ENCODE measurements at regions not wholly inside any gene's neighbourhood (a gene's known extent, or its start where the extent isn't known, plus 50 kb on each side); places are given as distances from the start of the nearest gene placed in this dataset.

GRCh38 chr2:180559038-180559437, 421.4 kb upstream of the UBE2E3 start:
- Histone ChIP-seq H3K4me1 (ENCODE audit: control insufficient read depth, insufficient read depth, low read length) (no peaks in the 10 kb centered on the region), H3K36me3 (ENCODE audit: control insufficient read depth, insufficient read depth, low read length) (no peaks in the 10 kb centered on the region), H3K27ac (ENCODE audit: low read length) (no peak overlapping the region), H3K9me3 (ENCODE audit: control insufficient read depth, insufficient read depth, low read depth, low read length) (no peaks in the 10 kb centered on the region), H3K4me3 (ENCODE audit: low read depth in 2 of 2, low read length in 2 of 2) (no peak overlapping the region), H3K27me3 (ENCODE audit: control insufficient read depth, insufficient read depth, low read length) (no peaks in the 10 kb centered on the region)
- no TSS peak for BruUV-seq (replicated peaks)
- DNase-seq (ENCODE audit: low read depth, low spot score) = no peak
- no peak for TF ChIP-seq REST (IDR thresholded peaks at IDR 0.05; ENCODE audit: insufficient read depth in 1 of 2, low read depth in 2 of 2, low read length in 1 of 2)
- TF ChIP-seq POLR2AphosphoS5 (IDR thresholded peaks at IDR 0.05; ENCODE audit: low read depth, low read length) = no peak
- no peak for TF ChIP-seq TCF7L2 (IDR thresholded peaks at IDR 0.05; ENCODE audit: low read depth, low read length)
- ChIA-PET POLR2A (no interaction called here), CTCF (no interaction called here)
- in situ Hi-C loops (cut with HindIII; ENCODE audit: low pct_unique_long_range_greater_than_20kb, low sequenced_read_pairs) = no loop called here
- intact Hi-C loops (cut with micrococcal nuclease; ENCODE audit: unreplicated experiment) = no loop called here
- ATAC-seq = no peak

- Histone ChIP-seq H3K36me3 (ENCODE audit: control insufficient read depth, insufficient read depth, low read length) (no peaks in the 10 kb centered on the region), H3K9me3 (ENCODE audit: control insufficient read depth, insufficient read depth, low read depth, low read length) (no peaks in the 10 kb centered on the region), H3K4me1 (ENCODE audit: control insufficient read depth, insufficient read depth, low read length) (no peaks in the 10 kb centered on the region), H3K27me3 (ENCODE audit: control insufficient read depth, insufficient read depth, low read length) (no peaks in the 10 kb centered on the region), H3K27ac (ENCODE audit: low read length) (no peak overlapping the region), H3K4me3 (ENCODE audit: low read depth in 2 of 2, low read length in 2 of 2) (no peak overlapping the region)
- in situ Hi-C loops (cut with HindIII; ENCODE audit: low pct_unique_long_range_greater_than_20kb, low sequenced_read_pairs) = no loop called here
- DNase-seq (ENCODE audit: low read depth, low spot score) (no peak), ATAC-seq (no peak)
- BruUV-seq (replicated peaks) = no TSS peak
- no peak for TF ChIP-seq SIN3A (IDR thresholded peaks at IDR 0.05; ENCODE audit: borderline replicate concordance, insufficient read depth, low read depth, low read length)
- no peak for TF ChIP-seq POLR2AphosphoS5 (IDR thresholded peaks at IDR 0.05; ENCODE audit: low read depth, low read length)
- TF ChIP-seq CTCF (IDR thresholded peaks at IDR 0.05) = no peak
- TF ChIP-seq TCF7L2 (IDR thresholded peaks at IDR 0.05; ENCODE audit: low read depth, low read length) = no peak
- CTCF ChIA-PET = no interaction called here
- POLR2A ChIA-PET = no interaction called here
- intact Hi-C loops (cut with micrococcal nuclease; ENCODE audit: unreplicated experiment) = no loop called here
These were observed 424.9 kb upstream of the UBE2E3 start for GRCh38 chr2:180555391-180555965.

GRCh38 chr2:180554330-180554729, 426.1 kb upstream of the UBE2E3 start:
- no peak for ATAC-seq

More at GRCh38 chr2:180554330-180554729, 426.1 kb upstream of the UBE2E3 start:
- in situ Hi-C loops (cut with HindIII; ENCODE audit: low pct_unique_long_range_greater_than_20kb, low sequenced_read_pairs) = no loop called here
- Histone ChIP-seq H3K4me3 (ENCODE audit: low read depth in 2 of 2, low read length in 2 of 2) (no peak overlapping the region), H3K36me3 (ENCODE audit: control insufficient read depth, insufficient read depth, low read length) (no peaks in the 10 kb centered on the region), H3K27ac (ENCODE audit: low read length) (no peak overlapping the region), H3K9me3 (ENCODE audit: control insufficient read depth, insufficient read depth, low read depth, low read length) (no peaks in the 10 kb centered on the region), H3K27me3 (ENCODE audit: control insufficient read depth, insufficient read depth, low read length) (no peaks in the 10 kb centered on the region), H3K4me1 (ENCODE audit: control insufficient read depth, insufficient read depth, low read length) (no peaks in the 10 kb centered on the region)
- no TSS peak for BruUV-seq (replicated peaks)
- intact Hi-C loops (cut with micrococcal nuclease; ENCODE audit: unreplicated experiment) = no loop called here
- TF ChIP-seq REST (IDR thresholded peaks at IDR 0.05; ENCODE audit: insufficient read depth in 1 of 2, low read depth in 2 of 2, low read length in 1 of 2) = no peak
- no peak for TF ChIP-seq POLR2AphosphoS5 (IDR thresholded peaks at IDR 0.05; ENCODE audit: low read depth, low read length)
- no peak for TF ChIP-seq CTCF (IDR thresholded peaks at IDR 0.05)
- TF ChIP-seq TCF7L2 (IDR thresholded peaks at IDR 0.05; ENCODE audit: low read depth, low read length) = no peak
- no peak for TF ChIP-seq SIN3A (IDR thresholded peaks at IDR 0.05; ENCODE audit: borderline replicate concordance, insufficient read depth, low read depth, low read length)
- ChIA-PET POLR2A (no interaction called here), CTCF (no interaction called here)
- DNase-seq (ENCODE audit: low read depth, low spot score) = no peak
